Neural cell (in vitro differentiated cells): ENCODE measurements at regions not wholly inside any gene's neighbourhood (a gene's known extent, or its start where the extent isn't known, plus 50 kb on each side); places are given as distances from the start of the nearest gene placed in this dataset.

ENCODE experiments used
- CTCF ChIP-seq: fragments of 450-650 bp; IDR thresholded peaks from 2 replicates; pipeline ENCODE4 v1.5.1; 2014; ENCODE audit warnings: antibody characterized with exemption, mild to moderate bottlenecking, moderate library complexity; ENCODE audit not compliant: poor library complexity, severe bottlenecking
- EP300 ChIP-seq: fragments of 450-650 bp; conservative IDR thresholded peaks from 2 replicates; pipeline ENCODE4 v1.6.1; 2014; ENCODE audit warnings: antibody characterized with exemption, mild to moderate bottlenecking, moderate library complexity; ENCODE audit not compliant: poor library complexity, severe bottlenecking
- EZH2 ChIP-seq: fragments of 200-600, 300-800 bp; shearing (Covaris generic), sonication (generic); IDR thresholded peaks from 2 replicates; pipeline ENCODE4 v1.6.1; 2014; ENCODE audit warnings: antibody characterized with exemption, low read length, borderline replicate concordance, mild to moderate bottlenecking; ENCODE audit not compliant: insufficient read depth, poor library complexity, severe bottlenecking
- POLR2AphosphoS5 ChIP-seq: IDR thresholded peaks from 2 replicates; pipeline ENCODE4 v1.6.1; 2012
- REST ChIP-seq: IDR thresholded peaks from 2 replicates; pipeline ENCODE4 v1.6.1; 2012; ENCODE audit warnings: borderline replicate concordance
- TAF1 ChIP-seq: IDR thresholded peaks from 2 replicates; pipeline ENCODE4 v1.6.1; 2012; ENCODE audit warnings: low read depth

DNA sequence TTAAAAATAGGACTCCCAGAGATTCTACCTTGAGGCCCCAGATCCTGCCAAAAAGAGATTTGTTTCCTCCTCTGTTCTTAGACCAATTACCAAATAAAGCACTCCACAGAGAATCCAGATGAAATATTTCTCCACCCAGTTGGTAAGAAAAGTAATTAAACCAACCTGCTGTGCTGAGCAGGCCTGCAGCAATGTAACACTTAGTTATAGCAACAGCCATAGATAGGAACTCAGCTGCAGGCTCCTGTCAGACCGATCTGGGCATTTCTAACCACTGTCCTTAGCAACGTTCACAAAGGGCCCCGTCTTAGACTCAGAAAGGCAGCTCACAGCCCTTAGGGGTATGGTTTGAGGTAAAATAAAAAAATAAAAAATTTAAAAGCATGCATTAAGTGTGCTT, 271.1 kb downstream of the KCNRG start:
- TF ChIP-seq CTCF (no peak), EP300 (no peak), POLR2AphosphoS5 (no peak), EZH2 (no peak), TAF1 (no peak), REST (no peak)
